Spleen (tissue), 7 donors: ENCODE measurements at regions not wholly inside any gene's neighbourhood (a gene's known extent, or its start where the extent isn't known, plus 50 kb on each side); places are given as distances from the start of the nearest gene placed in this dataset.

Experiments
- CTCF ChIP-seq, 11 experiments: fragments of 200-600 bp in 7 of 11; fragments of 450-650 bp in 4 of 11; sonication (generic) in 4 of 11; IDR thresholded peaks in 8 of 11; conservative IDR thresholded peaks in 3 of 11; 1 replicate in 7 of 11; 2 replicates in 4 of 11; pipeline versions ENCODE4 v1.4.0 to v1.8.0; 2016 to 2021; ENCODE audit warnings: antibody characterized with exemption in 11 of 11, inconsistent platforms in 4 of 11, mild to moderate bottlenecking in 1 of 11
- POLR2A ChIP-seq, 3 donors: fragments of 450-650 bp; IDR thresholded peaks; one replicate each; pipeline ENCODE4 v1.5.1; 2017; ENCODE audit warnings: antibody characterized with exemption in 3 of 3, mild to moderate bottlenecking in 1 of 3
- POLR2AphosphoS5 ChIP-seq, 3 donors: sonication (generic); formaldehyde crosslinking; IDR thresholded peaks; one replicate each; pipeline ENCODE4 v1.5.1; 2017; ENCODE audit warnings: antibody characterized with exemption in 3 of 3
- donor health status: DM: no; HTN: no; CAD: no; lungs with moderate emphysema.
- donor health status: DM: no; HTN: no; CAD: no.
- donor health status: DM: no; HTN: no; CAD: no.

GRCh38 chr17:65423346-65424140 is 137.9 kb downstream of the AXIN2 start:
- no peak for TF ChIP-seq CTCF (IDR thresholded peaks at IDR 0.05 in 8 of 11, conservative IDR thresholded peaks at IDR 0.05 in 3 of 11)
- no peak for TF ChIP-seq POLR2A (IDR thresholded peaks at IDR 0.05)
- no peak for TF ChIP-seq POLR2AphosphoS5 (IDR thresholded peaks at IDR 0.05)
